ENCODE measurements at regions not wholly inside any gene's neighbourhood (a gene's known extent, or its start where the extent isn't known, plus 50 kb on each side); places are given as distances from the start of the nearest gene placed in this dataset.

- peak; percentile 3 for DNase-seq (ENCODE audit: low read depth)
Observed at GRCh38 chr4:179804440-179804839, 2362.2 kb upstream of the AGA start.

GRCh38 chr4:179817317-179817716 is 2375.1 kb upstream of the AGA start:
- no peak for DNase-seq (ENCODE audit: low read depth)

- DNase-seq (ENCODE audit: low read depth): no peak
Observed at GRCh38 chr4:179823342-179823741, 2381.1 kb upstream of the AGA start.

GRCh38 chr4:179831274-179831673 is 2389.0 kb upstream of the AGA start:
- DNase-seq (ENCODE audit: low read depth): no peak

GRCh38 chr4:179836179-179837075 is 2394.2 kb upstream of the AGA start:
- DNase-seq (ENCODE audit: low read depth): no peak

- no peak for DNase-seq (ENCODE audit: low read depth)
Observed at GRCh38 chr4:179843370-179843769, 2399.8 kb upstream of the TENM3 start.

- DNase-seq (ENCODE audit: low read depth): no peak
Observed at GRCh38 chr4:179855469-179855868, 2387.7 kb upstream of the TENM3 start.

GRCh38 chr4:179858221-179858620 is 2385.0 kb upstream of the TENM3 start:
- no peak for DNase-seq (ENCODE audit: low read depth)

- DNase-seq (ENCODE audit: low read depth): peak; percentile 2
Observed at GRCh38 chr4:179867300-179867878, 2375.8 kb upstream of the TENM3 start.

- DNase-seq (ENCODE audit: low read depth): no peak
Observed at GRCh38 chr4:179871726-179872125, 2371.5 kb upstream of the TENM3 start.

- DNase-seq (ENCODE audit: low read depth): peak; percentile 7
Observed at GRCh38 chr4:179872755-179873154, 2370.4 kb upstream of the TENM3 start.

- DNase-seq (ENCODE audit: low read depth): no peak
Observed at GRCh38 chr4:179880756-179881155, 2362.4 kb upstream of the TENM3 start.

GRCh38 chr4:179894066-179894778 is 2349.0 kb upstream of the TENM3 start:
- DNase-seq (ENCODE audit: low read depth): peak; percentile 31

- DNase-seq (ENCODE audit: low read depth): no peak
Observed at GRCh38 chr4:179919587-179919986, 2323.6 kb upstream of the TENM3 start.

GRCh38 chr4:179927473-179927872 is 2315.7 kb upstream of the TENM3 start:
- no peak for DNase-seq (ENCODE audit: low read depth)

- DNase-seq (ENCODE audit: low read depth): no peak
Observed at GRCh38 chr4:179941911-179942310, 2301.3 kb upstream of the TENM3 start.

GRCh38 chr4:179976777-179977176 is 2266.4 kb upstream of the TENM3 start:
- DNase-seq (ENCODE audit: low read depth): no peak

GRCh38 chr4:179977378-179977777 is 2265.8 kb upstream of the TENM3 start:
- DNase-seq (ENCODE audit: low read depth): no peak

GRCh38 chr4:179981161-179981560 is 2262.0 kb upstream of the TENM3 start:
- DNase-seq (ENCODE audit: low read depth): no peak

- no peak for DNase-seq (ENCODE audit: low read depth)
Observed at GRCh38 chr4:179989975-179990374, 2253.2 kb upstream of the TENM3 start.

GRCh38 chr4:180009316-180009715 is 2233.9 kb upstream of the TENM3 start:
- DNase-seq (ENCODE audit: low read depth): no peak

- DNase-seq (ENCODE audit: low read depth): peak; percentile 4
Observed at GRCh38 chr4:180028682-180029081, 2214.5 kb upstream of the TENM3 start.

- DNase-seq (ENCODE audit: low read depth): no peak
Observed at GRCh38 chr4:180031330-180031729, 2211.9 kb upstream of the TENM3 start.

Data from RPMI7951 (cell line).